CD4-positive, alpha-beta T cell treated with Interleukin-6 at 100 ng/mL for 8 hours (primary cell): ENCODE measurements at regions not wholly inside any gene's neighbourhood (a gene's known extent, or its start where the extent isn't known, plus 50 kb on each side); places are given as distances from the start of the nearest gene placed in this dataset.

Experiments used
- DNase-seq: peaks from one replicate; pipeline ENCODE4 v3.0.0-alpha.2; 2020; ENCODE audit warnings: mixed read lengths, low spot score

DNA sequence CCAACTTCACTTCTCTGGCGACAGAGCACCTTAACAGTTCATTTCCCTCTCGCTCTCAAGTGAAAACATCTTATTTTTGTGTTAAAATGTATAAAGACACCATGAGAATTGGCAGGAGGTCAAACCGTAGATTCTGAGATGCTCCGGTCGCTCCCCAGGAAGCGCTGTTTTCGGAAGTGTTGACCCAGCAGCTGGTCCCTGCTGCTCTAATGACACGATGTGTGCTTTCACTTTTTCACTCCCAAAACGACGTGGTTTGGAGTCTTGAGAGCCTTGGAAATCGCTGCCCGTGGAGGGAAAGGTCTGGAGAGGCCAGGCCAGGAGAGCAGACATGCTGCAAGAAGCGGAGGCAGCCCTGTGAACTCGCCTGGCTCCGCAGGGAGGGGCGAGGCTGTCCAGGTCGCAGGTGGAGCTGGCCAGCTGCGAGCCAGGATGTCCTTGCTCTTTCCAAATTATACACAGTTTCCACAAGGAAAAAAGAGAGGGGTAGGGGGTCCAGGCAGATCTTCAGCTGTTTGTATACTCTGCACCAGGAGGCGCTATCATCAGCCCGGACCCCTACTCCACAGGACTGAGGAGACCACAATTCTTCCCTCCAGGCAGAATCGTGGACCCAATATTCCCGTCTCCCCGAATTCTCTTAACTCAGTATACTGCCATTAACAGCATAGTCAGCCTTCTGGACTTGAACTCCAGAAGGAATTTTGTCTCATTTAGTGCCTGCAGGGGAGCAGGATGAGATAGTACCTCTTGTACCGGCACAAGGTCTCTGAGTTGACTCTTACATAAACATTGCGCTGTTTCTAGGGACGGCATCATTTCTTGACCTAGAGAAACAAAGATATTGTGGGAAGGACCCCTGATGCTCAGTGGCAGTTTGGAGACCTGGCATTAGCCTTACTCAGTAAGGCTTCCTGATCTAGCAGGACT lies 248.6 kb upstream of the ANKRD55 start:
- peak; percentile 17 for DNase-seq

DNA sequence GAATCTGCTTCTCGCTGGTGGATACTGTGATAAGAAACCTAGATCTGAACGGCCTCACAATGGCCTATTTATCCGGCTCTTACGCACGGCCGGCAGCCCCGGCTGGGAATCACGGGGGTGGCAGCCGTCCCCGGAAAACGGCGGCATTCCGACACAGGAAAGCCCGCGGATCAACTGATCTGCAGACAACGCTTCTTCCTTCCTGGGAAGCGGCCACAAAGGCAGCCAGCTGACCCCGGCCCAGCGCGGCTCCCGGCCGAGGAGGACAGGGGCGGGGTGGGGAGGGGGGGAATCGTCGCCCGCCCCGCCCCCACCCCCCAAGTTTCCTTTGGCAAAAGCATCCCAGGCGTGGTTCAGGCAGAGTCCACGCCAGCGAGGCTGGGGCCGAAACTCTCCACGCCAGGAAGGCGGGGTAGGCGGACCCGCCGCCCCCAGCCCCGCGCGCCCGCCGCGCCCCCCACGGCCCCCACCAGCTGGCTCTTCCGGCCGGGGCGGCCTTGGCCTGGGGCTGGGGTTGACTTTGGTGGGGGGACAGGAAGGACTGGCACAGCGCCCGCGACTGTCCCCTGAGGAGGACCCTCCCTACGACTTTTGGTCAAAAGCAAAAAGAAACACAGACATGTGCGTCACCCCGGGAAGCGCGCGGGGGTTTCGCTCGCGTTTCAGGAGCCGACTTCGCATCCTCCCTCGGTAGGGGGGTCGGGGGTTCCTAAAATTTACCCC lies 247.7 kb upstream of the ANKRD55 start:
- peak; percentile 12 for DNase-seq

DNA sequence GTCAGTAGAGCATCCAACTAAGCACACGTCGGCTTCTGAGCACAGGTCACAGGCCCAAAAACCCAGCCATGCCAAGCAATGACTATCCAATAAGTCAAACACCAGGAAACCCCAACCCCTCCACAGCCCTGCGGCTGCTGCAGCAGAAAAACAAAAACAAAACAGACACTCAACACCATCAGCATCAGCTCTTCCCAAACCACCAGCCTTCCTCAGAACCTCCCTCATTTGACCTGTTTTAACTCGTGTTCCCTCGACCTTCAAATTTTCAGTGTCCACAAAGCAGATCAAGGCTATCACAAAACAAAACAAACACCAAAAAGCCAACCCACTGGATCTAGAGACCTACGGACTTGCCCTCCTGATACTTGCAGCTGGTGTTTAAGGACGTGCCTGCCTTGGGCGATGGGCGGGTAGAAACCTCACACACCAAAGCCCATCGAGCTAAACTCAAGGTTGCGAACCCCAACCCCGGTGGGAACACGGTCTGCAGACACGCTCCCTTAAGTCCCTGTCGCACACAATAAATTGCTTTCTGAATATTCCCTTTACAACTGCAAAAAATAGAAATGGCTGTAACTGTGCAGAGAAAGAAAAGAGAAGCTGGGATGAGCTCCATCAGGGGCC lies 247.1 kb upstream of the ANKRD55 start:
- DNase-seq: peak; percentile 45

DNA sequence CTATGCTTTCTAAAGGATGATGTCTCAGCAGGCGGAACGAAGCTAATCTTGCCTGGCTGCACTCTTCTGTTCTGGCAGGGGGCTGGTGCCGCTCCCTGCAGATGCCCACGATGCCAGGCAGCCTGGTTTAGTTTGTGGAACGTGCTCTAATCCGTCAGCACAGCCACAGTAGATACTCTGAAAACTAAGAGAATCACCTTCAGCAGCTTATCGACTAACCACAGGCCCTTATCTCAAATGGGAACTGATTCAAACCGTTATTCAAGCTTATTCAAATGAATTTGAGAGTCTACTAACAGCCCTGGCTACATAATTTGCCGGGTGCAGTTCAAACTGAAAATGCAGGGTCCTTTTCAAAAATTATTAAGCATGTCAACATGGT lies 246.6 kb upstream of the ANKRD55 start:
- no peak for DNase-seq

DNA sequence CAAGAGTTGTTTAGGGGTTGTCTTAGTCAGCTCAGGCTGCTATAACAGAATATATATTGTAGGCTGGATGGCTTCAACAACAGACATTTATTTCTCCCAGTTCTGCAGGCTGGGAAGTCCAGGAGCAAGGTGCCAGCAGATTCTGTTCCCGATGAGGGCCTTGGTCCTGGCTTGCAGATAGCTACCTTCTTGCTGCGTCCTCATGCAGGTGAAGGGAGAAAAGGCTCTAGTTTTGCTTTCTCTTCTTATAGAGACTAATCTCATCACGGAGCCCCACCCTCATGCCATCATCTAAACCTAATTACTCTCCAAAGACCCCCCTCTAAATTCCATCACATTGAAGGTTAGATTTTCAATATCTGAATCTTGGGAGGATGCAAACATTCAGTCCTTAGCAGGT lies 246.0 kb upstream of the ANKRD55 start:
- peak; percentile 14 for DNase-seq

DNA sequence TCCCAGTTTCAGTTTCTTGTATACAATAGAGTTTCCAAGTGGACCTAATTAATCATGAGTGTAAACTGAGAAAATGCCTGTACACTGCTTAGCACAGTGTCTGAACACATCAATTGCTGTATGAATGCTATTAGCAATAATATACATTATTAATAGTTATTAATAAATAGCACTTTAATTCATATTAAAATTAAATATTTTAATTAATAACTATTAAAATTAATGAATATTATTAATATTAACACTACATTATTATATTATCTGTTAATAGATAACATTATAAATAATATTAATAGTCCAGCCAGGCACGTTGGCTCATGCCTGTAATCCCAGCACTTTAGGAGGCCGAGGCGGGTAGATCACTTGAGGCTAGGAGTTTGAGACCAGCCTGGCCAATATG lies 244.9 kb upstream of the ANKRD55 start:
- no peak for DNase-seq

DNA sequence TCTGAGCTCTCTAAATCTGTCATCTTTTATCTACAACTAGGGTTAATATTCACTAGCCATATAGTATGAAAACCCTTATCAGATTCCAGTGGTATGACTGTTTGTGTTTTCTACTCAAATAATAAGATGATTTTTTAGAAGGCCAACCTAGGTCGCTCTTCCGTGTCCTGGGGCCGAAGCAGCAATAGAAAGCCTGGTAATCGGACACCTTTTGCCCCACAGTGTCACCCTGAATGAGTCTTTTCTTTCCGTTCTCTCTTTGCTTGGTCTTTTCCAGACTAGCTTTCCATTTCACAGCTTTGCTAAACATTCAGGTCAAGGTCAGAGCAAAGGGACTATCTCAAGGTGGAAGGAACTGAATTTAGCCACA lies 243.3 kb upstream of the ANKRD55 start:
- no peak for DNase-seq

DNA sequence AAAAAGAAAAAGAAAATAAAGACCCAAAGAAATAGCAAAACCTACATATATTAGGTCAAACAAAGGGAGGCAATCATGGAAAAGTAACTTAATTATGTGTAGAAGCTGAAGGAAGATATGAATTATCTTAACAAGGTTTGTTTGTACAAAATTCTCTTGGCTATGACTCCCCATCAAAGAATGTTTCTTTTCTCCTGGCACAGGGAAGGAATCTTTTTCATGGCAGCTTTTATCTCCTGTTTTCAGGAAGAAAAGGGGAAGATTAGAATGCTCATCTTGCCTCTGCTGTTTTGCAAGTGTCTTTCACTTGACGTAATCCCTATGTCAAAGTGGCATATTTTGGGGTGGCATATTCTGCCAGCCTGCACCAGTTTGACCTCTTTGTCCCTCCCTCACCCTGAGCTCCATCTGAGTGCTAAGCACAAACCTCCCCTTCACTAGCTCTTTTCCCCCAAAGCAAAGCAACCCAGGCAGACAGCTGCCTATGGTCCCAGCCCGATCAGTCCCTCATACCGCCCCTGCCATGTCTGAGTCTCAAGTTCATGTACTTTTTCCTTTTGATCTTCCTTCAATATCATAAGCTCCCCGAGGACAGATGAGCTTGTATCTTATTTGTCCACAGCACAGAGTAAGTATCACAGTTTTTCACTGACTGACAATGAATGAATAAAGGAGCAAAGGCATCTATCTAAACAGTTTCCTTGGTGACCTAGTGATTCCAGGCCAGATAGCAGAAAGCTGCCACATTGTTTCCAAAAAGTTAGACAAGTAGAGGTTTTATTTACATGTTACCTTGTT lies 242.8 kb upstream of the ANKRD55 start:
- DNase-seq: no peak

DNA sequence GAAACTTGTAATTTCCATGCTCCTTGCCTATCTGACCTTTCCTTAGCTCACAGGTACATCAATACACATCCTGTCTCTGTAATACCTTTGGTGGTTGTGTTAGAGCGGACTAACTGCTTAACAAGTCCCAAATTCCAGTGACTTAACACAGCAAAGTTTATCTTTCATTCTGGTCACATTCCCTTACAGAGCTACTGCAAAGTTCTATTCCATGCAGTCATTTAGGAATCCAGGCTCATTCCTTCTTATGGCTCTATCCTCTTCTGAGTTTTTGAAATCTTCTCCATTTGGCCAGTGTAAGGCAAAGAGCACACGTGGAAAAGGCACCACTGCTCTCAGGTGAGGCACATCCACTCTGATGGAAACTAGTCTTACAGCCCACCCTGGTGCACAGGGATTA lies 238.6 kb upstream of the ANKRD55 start:
- no peak for DNase-seq

DNA sequence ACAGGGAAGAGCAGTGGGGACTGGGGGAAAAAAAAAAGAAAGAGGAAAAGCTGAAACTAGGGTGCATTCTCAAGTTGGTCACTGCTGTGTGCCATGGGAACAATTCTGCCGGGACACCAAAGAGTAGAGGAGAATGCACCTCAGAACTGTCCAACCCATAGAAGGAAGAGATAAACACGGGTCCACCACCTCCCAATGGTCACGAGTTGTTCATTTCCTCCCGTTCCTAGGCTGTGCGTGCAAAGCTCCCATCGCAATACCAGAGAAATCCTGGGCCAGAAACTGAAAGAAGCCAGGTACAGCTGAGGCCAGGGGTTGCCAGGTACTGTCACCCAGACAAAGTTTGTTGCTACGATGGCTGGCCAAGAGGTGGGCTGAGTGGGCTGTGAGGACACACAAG lies 236.9 kb upstream of the ANKRD55 start:
- no peak for DNase-seq

DNA sequence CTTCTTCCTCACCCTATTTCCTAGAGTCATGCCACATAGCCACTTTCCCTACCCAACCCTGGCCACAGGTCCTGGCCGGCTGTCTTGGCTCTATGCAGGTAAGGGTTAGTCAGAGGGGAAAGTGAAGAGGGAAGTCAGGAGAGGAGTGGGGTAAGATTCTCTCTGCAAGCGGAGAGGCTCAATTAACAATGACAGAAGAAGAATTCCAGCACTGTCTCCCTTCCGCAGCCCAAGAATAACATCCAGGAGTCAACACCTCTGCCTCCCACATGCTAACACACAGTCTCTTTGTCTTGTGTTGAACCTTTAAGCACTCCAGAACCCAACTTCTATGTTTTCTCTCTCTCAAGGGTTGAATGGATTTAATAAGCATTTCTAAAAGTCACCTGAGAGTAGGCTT lies 235.1 kb upstream of the ANKRD55 start:
- no peak for DNase-seq

DNA sequence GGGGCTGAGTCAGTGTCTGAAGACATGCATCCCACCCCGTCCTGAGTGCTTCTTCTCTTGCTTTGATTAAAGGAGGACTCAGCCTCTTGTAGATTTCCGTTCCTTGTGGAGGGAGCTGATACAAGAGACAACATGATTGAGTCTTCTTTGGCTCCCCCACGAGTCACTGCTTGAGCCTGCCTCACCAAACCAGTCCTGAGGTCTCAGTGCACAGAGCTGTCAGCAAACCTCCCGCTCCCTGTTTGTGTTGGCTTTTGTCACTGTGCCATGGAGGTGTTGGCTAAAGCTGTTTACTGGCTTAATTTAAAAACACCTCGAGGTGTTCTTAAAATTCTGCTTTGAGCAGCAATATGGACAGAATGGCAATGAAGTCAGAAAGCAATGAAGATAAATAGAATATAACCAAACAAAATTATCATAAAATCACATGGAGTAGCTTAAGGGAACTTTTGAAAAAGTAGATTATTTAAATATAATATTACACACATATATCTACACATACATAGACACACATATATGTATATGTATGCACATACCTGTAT lies 234.1 kb upstream of the ANKRD55 start:
- no peak for DNase-seq

DNA sequence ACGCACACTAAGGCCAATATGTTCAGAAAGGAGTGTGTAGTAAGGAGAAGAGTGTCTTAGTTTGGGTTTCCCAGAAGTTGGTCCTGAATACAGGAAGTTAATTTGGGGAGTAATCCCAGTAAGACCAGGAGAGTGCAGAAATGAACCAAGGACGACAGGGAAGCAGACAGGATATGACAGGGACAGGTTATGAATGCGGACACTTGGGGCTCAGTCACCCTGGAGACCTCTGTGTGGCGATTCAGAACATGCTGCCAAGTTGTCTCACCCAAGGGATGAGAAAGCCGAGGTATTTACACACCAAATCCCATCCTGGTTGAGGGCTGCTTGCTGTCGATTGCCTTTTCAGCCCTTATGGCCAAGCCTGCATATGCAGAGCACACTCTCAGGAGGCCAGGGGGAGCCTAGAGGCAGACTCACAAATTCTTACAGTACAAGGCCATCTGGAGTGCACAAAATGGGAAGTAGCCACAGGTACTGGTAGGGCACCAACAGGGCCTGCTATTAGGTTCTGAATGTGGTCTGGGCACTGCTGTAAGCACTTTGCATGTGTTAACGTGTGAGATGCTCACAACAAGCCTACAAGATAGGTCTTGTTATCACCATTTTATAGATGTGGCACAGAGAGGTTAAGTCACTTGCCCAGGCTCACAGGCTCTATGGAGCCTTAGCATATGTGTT lies 233.1 kb upstream of the ANKRD55 start:
- DNase-seq: no peak

DNA sequence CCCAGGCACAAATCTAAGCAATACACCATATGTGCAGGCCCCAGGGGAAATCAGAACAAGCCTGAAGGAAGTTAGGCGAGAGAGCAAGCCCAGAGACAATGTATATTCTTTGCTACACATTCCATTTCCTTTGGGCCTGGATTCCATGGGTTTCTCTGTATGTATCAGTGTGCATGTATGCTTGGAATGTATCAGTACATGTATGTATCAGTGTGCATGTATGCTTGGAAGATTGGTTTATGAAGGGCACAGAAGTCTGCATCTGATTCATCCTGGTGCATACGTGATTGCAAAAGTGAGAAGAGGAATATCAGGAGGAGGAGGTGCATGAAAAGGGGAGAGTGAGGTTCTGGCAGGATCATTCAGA lies 232.6 kb upstream of the ANKRD55 start:
- DNase-seq: no peak

DNA sequence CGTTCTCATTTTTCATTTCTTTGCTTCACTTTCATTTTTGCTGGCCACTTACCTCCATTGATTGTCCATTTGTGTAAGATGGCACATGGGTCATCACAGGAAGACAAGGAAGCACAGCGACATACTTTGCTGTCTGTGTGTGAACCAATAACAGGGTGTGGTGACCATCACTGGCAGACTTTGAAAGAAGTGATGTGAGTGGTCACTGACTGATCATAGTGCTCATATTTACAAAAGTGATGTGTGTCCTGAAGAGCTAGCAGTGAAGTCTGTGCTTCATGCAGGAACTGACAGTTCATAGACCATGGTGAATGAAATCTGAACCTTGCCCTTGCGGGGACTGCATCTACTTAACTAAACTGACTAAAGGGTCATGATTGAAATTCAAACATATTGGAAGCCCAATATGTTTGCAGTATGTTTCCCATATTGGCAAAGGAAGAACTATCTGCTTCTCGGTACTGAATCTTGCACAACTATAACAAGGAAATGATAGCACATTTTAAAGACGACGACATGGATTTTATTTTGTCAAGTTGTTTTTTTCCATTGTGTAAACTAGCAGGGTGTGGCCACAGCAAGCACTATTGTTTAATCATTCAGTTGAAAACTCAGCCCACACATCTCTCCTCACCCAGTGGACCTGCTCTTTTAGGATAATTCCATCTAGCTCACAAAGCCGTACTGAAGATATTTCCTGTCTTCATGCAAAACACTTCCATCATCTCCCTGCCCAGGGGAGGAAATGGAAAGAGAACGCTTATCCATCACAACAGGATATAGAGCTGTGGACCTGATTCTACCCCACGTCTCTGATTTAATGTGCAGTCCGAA lies 232.0 kb upstream of the ANKRD55 start:
- no peak for DNase-seq

DNA sequence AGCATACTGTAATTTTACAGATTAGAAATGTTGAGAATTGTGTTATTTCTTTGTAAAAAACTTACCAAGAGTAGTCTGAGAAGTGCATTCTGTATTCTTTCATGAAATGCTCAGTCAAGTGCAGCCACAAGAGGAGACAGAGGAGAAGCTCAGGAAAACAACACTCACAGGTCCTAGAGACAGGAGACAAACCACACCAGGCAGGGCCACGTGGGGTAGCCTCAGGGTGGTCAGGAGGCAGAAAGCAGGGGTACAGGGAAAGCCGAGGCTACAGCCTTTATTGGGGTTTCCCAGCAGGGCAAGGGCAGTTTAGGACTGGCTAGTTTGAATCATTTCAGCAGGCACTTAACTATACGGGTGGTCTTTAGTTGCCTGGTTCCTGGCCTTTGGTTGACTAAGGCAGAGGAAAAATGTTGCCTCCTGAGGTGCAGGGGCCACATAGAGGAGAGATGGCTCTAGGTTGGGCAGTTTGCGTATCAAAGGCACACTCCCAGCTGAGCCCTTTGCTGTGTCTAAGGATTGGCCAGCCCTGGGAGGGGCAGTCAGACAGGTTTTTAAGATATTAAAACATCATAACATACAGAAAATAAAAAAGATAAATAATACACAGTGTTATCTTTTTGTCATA lies 230.9 kb upstream of the ANKRD55 start:
- no peak for DNase-seq

DNA sequence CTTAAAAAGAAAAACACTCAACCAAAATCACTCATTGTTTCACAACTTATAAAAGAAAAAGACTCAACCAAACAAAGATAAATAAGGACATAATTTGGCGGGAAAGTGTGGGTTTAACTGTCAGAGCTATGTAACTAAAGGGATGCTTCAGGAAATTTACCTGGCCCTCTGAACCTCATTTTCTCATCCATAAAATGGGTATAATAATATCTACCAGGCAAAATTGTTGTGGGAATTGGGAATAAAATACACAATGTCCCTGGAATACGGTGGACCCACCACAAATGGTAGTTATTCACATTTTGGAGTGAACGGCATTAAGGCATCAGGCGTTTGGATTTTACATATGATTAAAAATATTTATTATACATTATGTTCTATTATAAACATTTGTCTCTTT lies 228.5 kb upstream of the ANKRD55 start:
- no peak for DNase-seq

DNA sequence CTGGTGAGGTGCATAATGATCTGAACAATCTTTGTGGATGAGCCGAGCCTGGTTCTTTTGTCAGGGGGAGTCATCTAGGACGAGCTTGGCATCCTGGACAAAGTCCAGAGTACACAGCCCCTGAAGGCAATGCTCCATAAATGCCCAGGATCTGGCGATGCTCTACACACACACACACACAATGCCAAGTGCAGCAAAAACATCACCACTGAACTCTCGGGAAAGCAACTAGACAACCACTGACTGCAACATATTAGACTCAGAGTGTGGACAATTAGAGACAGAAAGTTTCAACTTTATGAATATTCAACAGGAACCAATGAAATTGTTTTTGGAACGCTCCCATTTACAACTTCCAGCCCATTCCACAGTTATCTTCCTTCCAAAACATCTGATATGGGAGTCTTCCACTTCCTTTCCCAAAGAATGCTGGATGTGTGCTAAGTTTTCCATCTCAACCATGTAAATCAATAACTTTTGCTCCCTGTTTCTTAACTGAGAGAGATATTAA lies 227.6 kb upstream of the ANKRD55 start:
- no peak for DNase-seq

DNA sequence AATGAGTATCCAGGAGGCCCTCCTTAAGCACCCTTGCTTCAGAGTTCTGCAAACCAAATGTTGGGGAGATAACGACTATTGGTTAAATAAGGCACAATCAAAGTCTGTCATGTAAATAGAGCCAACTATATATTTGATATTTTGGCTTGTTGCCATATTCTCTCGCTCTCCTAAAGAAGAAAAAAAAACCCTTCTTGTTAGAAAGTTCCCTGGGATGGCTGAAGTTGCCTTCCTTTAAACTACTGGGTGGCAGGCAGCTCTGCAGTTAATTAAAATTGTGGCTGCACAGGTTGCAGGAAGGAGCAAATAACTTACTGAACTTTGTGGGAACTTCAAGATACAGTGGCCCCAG lies 227.0 kb upstream of the ANKRD55 start:
- no peak for DNase-seq
